SK-N-SH (cell line): ENCODE measurements at regions not wholly inside any gene's neighbourhood (a gene's known extent, or its start where the extent isn't known, plus 50 kb on each side); places are given as distances from the start of the nearest gene placed in this dataset.

ENCODE experiments used
- CTCF ChIA-PET: fragments of 300-600, 350-600 bp; formaldehyde crosslinking; extraction: SDS; loops from one replicate; lab custom pipeline; 2021; lab: Yijun Ruan, JAX
- POLR2A ChIA-PET: fragments of 350-600 bp; sonication (Branson Sonifier 250); formaldehyde crosslinking; extraction: SDS; loops from one replicate; lab custom pipeline; 2020; ENCODE audit warnings: antibody characterized with exemption, inconsistent platforms; lab: Yijun Ruan, JAX
- DNase-seq: peaks from one replicate; pipeline ENCODE4 v3.0.0; 2012
- H2AFZ ChIP-seq: fragments of 200-600 bp; sonication (generic); 2 replicates; pipeline ENCODE4 v1.8.1; 2016; ENCODE audit warnings: antibody characterized with exemption, mild to moderate bottlenecking, low read depth
- H3F3A ChIP-seq: fragments of 200-600 bp; sonication (generic); replicated peaks from 2 replicates; pipeline ENCODE3; 2016; ENCODE audit warnings: antibody characterized with exemption, mild to moderate bottlenecking; ENCODE audit not compliant: insufficient read depth
- H3K27ac ChIP-seq, 2 experiments: fragments of 200-500 bp in 1 of 2; fragments of 200-600 bp in 1 of 2; sonication (Bioruptor generic) in 1 of 2; sonication (generic), shearing (Covaris generic) in 1 of 2; 2 replicates each; pipeline versions ENCODE4 v1.5.1 to v1.6.1; 2014 to 2016; ENCODE audit warnings: low read depth in 2 of 2, inconsistent platforms in 1 of 2, low read length in 1 of 2, mild to moderate bottlenecking in 1 of 2, mixed read lengths in 1 of 2
- H3K27me3 ChIP-seq: fragments of 200-600 bp; sonication (generic), shearing (Covaris generic); 2 replicates; pipeline ENCODE4 v1.6.1; 2016; ENCODE audit warnings: mixed run types; ENCODE audit not compliant: insufficient read depth
- H3K36me3 ChIP-seq, 2 experiments: fragments of 200-500 bp in 1 of 2; fragments of 200-600 bp in 1 of 2; sonication (Bioruptor generic) in 1 of 2; sonication (generic) in 1 of 2; replicated peaks in 1 of 2; 2 replicates each; pipeline versions ENCODE3 to v1.5.1; 2014 to 2016; ENCODE audit warnings: low read length in 1 of 2, mild to moderate bottlenecking in 1 of 2; ENCODE audit not compliant: insufficient read depth in 2 of 2, control insufficient read depth in 1 of 2
- H3K4me1 ChIP-seq, 2 experiments: fragments of 200-500 bp in 1 of 2; fragments of 200-600 bp in 1 of 2; sonication (Bioruptor generic) in 1 of 2; sonication (generic), shearing (Covaris generic) in 1 of 2; 2 replicates each; pipeline versions ENCODE4 v1.5.1 to v1.6.1; 2014 to 2016; ENCODE audit warnings: low read depth in 1 of 2, low read length in 1 of 2, mixed run types in 1 of 2; ENCODE audit not compliant: insufficient read depth in 2 of 2, control insufficient read depth in 1 of 2
- H3K4me2 ChIP-seq: fragments of 200-600 bp; sonication (generic), shearing (Covaris generic); 2 replicates; pipeline ENCODE4 v1.6.1; 2017; ENCODE audit warnings: mixed run types
- H3K4me3 ChIP-seq, 2 experiments: fragments of 200-500 bp in 1 of 2; fragments of 200-600 bp in 1 of 2; sonication (Bioruptor generic) in 1 of 2; sonication (generic), shearing (Covaris generic) in 1 of 2; 2 replicates each; pipeline versions ENCODE4 v1.5.1 to v1.8.1; 2014 to 2016; ENCODE audit warnings: low read depth in 2 of 2, inconsistent platforms in 1 of 2, low read length in 1 of 2, mild to moderate bottlenecking in 1 of 2, mixed read lengths in 1 of 2, moderate library complexity in 1 of 2
- H3K79me2 ChIP-seq: fragments of 200-600 bp; sonication (generic); 2 replicates; pipeline ENCODE4 v1.8.1; 2017; ENCODE audit warnings: mild to moderate bottlenecking; ENCODE audit not compliant: insufficient read depth
- H3K9ac ChIP-seq: fragments of 200-600 bp; sonication (generic); 2 replicates; pipeline ENCODE4 v1.6.1; 2017; ENCODE audit warnings: mixed run types
- H3K9me2 ChIP-seq: fragments of 200-600 bp; sonication (generic); 2 replicates; pipeline ENCODE4 v1.6.1; 2017; ENCODE audit warnings: mixed run types
- H3K9me3 ChIP-seq: fragments of 200-600 bp; sonication (generic); 2 replicates; pipeline ENCODE4 v1.6.1; 2017; ENCODE audit warnings: mixed run types, mild to moderate bottlenecking, moderate library complexity
- H4K20me1 ChIP-seq: fragments of 200-600 bp; sonication (generic); 2 replicates; pipeline ENCODE4 v1.6.1; 2017; ENCODE audit warnings: mild to moderate bottlenecking, mixed run types; ENCODE audit not compliant: insufficient read depth
- CTCF ChIP-seq: fragments of 200-600 bp; sonication (generic); IDR thresholded peaks from 2 replicates; pipeline ENCODE4 v1.6.1; 2017; ENCODE audit warnings: antibody characterized with exemption, mild to moderate bottlenecking, moderate library complexity
- ELF1 ChIP-seq: IDR thresholded peaks from 2 replicates; pipeline ENCODE4 v1.4.0; 2012
- EZH2phosphoT487 ChIP-seq: fragments of 200-600 bp; sonication (generic); IDR thresholded peaks from 2 replicates; pipeline ENCODE4 v1.6.1; 2017; ENCODE audit warnings: low read depth, mixed run types, mild to moderate bottlenecking, antibody characterized with exemption, moderate library complexity, borderline replicate concordance
- FOSL2 ChIP-seq: IDR thresholded peaks from 2 replicates; pipeline ENCODE4 v1.4.0; 2012; ENCODE audit warnings: low read depth, mild to moderate bottlenecking, moderate library complexity, borderline replicate concordance
- FOXJ3 ChIP-seq: sonication (generic); formaldehyde crosslinking; IDR thresholded peaks from 2 replicates; pipeline ENCODE4 v1.5.1; 2020; ENCODE audit warnings: mild to moderate bottlenecking, missing genetic modification reagents
- GABPA ChIP-seq: IDR thresholded peaks from 2 replicates; pipeline ENCODE4 v1.4.0; 2012; ENCODE audit warnings: low read depth, mild to moderate bottlenecking
- IRF3 ChIP-seq: fragments of 150-350 bp; IDR thresholded peaks from 2 replicates; pipeline ENCODE4 v1.6.1; 2016; ENCODE audit warnings: mild to moderate bottlenecking, low read depth, low read length
- MAX ChIP-seq: IDR thresholded peaks from 2 replicates; pipeline ENCODE4 v1.4.0; 2012; ENCODE audit warnings: low read depth
- MXI1 ChIP-seq: IDR thresholded peaks from 2 replicates; pipeline ENCODE4 v1.6.1; 2012; ENCODE audit warnings: mild to moderate bottlenecking, low read depth, low read length, improper control_type of control experiment
- NFIC ChIP-seq: IDR thresholded peaks from 2 replicates; pipeline ENCODE4 v1.4.0; 2012; ENCODE audit warnings: borderline replicate concordance
- NRF1 ChIP-seq: IDR thresholded peaks from 2 replicates; pipeline ENCODE4 v1.6.1; 2012; ENCODE audit warnings: low read depth, mild to moderate bottlenecking, low read length
- PBX3 ChIP-seq: IDR thresholded peaks from 2 replicates; pipeline ENCODE4; 2012
- POLR2AphosphoS5 ChIP-seq: IDR thresholded peaks from 2 replicates; pipeline ENCODE4 v1.6.1; 2012; ENCODE audit warnings: low read depth, low read length
- RFX5 ChIP-seq: IDR thresholded peaks from 2 replicates; pipeline ENCODE4 v1.6.1; 2012; ENCODE audit warnings: mild to moderate bottlenecking, improper control_type of control experiment, low read length
- RXRA ChIP-seq: IDR thresholded peaks from 2 replicates; pipeline ENCODE4 v1.4.0; 2012; ENCODE audit warnings: low read depth, mild to moderate bottlenecking, borderline replicate concordance
- TAF1 ChIP-seq: IDR thresholded peaks from 2 replicates; pipeline ENCODE4 v1.6.1; 2012; ENCODE audit warnings: low read depth, mild to moderate bottlenecking, low read length, moderate library complexity, borderline replicate concordance
- TCF12 ChIP-seq: IDR thresholded peaks from 2 replicates; pipeline ENCODE4 v1.4.0; 2012
- USF1 ChIP-seq: IDR thresholded peaks from 2 replicates; pipeline ENCODE4 v1.4.0; 2012; ENCODE audit warnings: low read depth, borderline replicate concordance
- ZBTB33 ChIP-seq: IDR thresholded peaks from 2 replicates; pipeline ENCODE4 v1.4.0; 2012; ENCODE audit warnings: low read depth, borderline replicate concordance
- WGBS: methylation state at CpG from one replicate; pipeline ENCODE4 v1.1.6; 2017; ENCODE audit warnings: low lambda C conversion rate; 5-methylcytosine and 5-hydroxymethylcytosine counted together

GRCh38 chr1:219520241-219520640 lies 92.7 kb downstream of the ZC3H11B start:
- ChIA-PET CTCF (interaction anchor here (1.2 kb wide), 1 partner anchor 452 kb away, joined by 3 read pairs; no protein-coding TSS in a partner anchor), POLR2A (no interaction called here)
- WGBS = 95% methylated on average over 3 of the region's 3 CpGs
- DNase-seq = no peak
- H3K79me2 ChIP-seq = no peaks in the 10 kb centered on the region
- no peaks in the 10 kb centered on the region for H3K27me3 ChIP-seq
- H3K27ac ChIP-seq = no peak overlapping the region
- no peak overlapping the region for H3K4me3 ChIP-seq
- H3K4me2 ChIP-seq = no peak overlapping the region
- no peaks in the 10 kb centered on the region for H3K9me2 ChIP-seq
- H3K9me3 ChIP-seq = no peaks in the 10 kb centered on the region
- TF ChIP-seq CTCF (no peak), ELF1 (no peak), RXRA (no peak), TAF1 (no peak), PBX3 (no peak), FOXJ3 (CRISPR knock-in tag) (no peak), POLR2AphosphoS5 (no peak), EZH2phosphoT487 (no peak), NFIC (no peak), NRF1 (no peak), GABPA (no peak), FOSL2 (no peak), IRF3 (no peak), RFX5 (no peak), USF1 (no peak), ZBTB33 (no peak), TCF12 (no peak), MAX (no peak), MXI1 (no peak)
- no peak overlapping the region for H3K9ac ChIP-seq
- peaks cover 16% of the 10 kb centered on the region for H3F3A ChIP-seq
- peaks cover 6 to 23% of the 10 kb centered on the region in 2 experiments; a peak in 3 of 4 replicates for H3K4me1 ChIP-seq
- H4K20me1 ChIP-seq = no peaks in the 10 kb centered on the region
- no peaks in the 10 kb centered on the region for H3K36me3 ChIP-seq
- H2AFZ ChIP-seq = no peak overlapping the region
